ENCODE measurements at regions not wholly inside any gene's neighbourhood (a gene's known extent, or its start where the extent isn't known, plus 50 kb on each side); places are given as distances from the start of the nearest gene placed in this dataset.

DNA sequence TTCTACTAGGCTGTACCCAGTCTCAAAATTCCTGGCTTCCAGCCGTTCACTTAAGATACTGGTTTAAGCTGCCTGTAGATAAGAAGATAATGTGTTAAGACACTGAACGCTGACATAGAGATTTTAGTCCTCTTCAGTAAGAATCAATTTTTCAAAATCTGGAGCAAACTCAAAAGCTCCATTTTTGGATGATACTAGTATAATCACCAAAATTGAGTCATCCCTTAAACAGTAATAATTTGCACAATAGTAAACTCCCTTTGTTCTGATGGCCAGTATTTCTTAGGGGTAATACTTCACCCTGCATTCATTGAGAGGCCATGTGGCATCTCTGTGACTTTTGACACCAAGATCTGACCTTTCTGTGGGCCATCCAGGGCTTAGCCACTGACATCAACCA lies 299.8 kb upstream of the USP25 start:
- peaks cover 6% of the 10 kb centered on the region for H3K4me1 ChIP-seq (ENCODE audit: control insufficient read depth, insufficient read depth, low read length)
- H3K9me3 ChIP-seq (ENCODE audit: control insufficient read depth, insufficient read depth, low read length), result no peaks in the 10 kb centered on the region
- no peak overlapping the region for H3K4me3 ChIP-seq (ENCODE audit: low read depth, low read length)
- H3K9ac ChIP-seq (ENCODE audit: low read depth, low read length), result no peak overlapping the region
- no peaks in the 10 kb centered on the region for H3K27me3 ChIP-seq (ENCODE audit: control insufficient read depth, insufficient read depth, low read length)
- no peaks in the 10 kb centered on the region for H3K36me3 ChIP-seq (ENCODE audit: control insufficient read depth, insufficient read depth, low read length)

DNA sequence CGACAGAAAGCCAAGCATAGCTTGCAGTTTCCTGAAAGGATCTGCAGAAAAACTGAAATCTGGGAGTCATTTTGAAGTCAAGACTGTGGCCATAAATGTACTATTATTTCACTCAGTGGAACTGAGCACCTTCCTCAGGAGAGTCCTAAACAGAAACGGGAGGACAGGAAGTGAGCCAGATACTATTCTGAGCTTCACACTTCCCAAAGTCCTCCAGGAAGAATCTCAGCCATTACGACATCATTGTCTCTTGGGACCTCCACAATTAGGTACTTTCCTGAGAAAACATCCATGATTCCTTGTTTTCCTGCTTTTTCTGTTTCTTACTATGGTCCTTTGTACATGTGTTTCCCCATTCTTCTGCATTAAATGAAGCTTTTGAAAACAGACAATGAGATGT lies 299.2 kb upstream of the USP25 start:
- H3K9me3 ChIP-seq (ENCODE audit: control insufficient read depth, insufficient read depth, low read length), result no peaks in the 10 kb centered on the region
- no peak overlapping the region for H3K4me3 ChIP-seq (ENCODE audit: low read depth, low read length)
- H3K4me1 ChIP-seq (ENCODE audit: control insufficient read depth, insufficient read depth, low read length), result peaks cover 2% of the 10 kb centered on the region
- no peak overlapping the region for H3K9ac ChIP-seq (ENCODE audit: low read depth, low read length)
- no peaks in the 10 kb centered on the region for H3K36me3 ChIP-seq (ENCODE audit: control insufficient read depth, insufficient read depth, low read length)
- H3K27me3 ChIP-seq (ENCODE audit: control insufficient read depth, insufficient read depth, low read length), result no peaks in the 10 kb centered on the region

GRCh38 chr21:15431053-15431452 lies 298.7 kb upstream of the USP25 start:
- H3K9me3 ChIP-seq (ENCODE audit: control insufficient read depth, insufficient read depth, low read length), result no peaks in the 10 kb centered on the region
- H3K4me1 ChIP-seq (ENCODE audit: control insufficient read depth, insufficient read depth, low read length), result no peaks in the 10 kb centered on the region
- no peaks in the 10 kb centered on the region for H3K27me3 ChIP-seq (ENCODE audit: control insufficient read depth, insufficient read depth, low read length)
- H3K36me3 ChIP-seq (ENCODE audit: control insufficient read depth, insufficient read depth, low read length), result no peaks in the 10 kb centered on the region
- H3K9ac ChIP-seq (ENCODE audit: low read depth, low read length), result no peak overlapping the region
- no peak overlapping the region for H3K4me3 ChIP-seq (ENCODE audit: low read depth, low read length)

- Histone ChIP-seq H3K36me3 (ENCODE audit: control insufficient read depth, insufficient read depth, low read length) (no peaks in the 10 kb centered on the region), H3K4me1 (ENCODE audit: control insufficient read depth, insufficient read depth, low read length) (peaks cover 4% of the 10 kb centered on the region), H3K4me3 (ENCODE audit: low read depth, low read length) (no peak overlapping the region), H3K27me3 (ENCODE audit: control insufficient read depth, insufficient read depth, low read length) (no peaks in the 10 kb centered on the region), H3K9me3 (ENCODE audit: control insufficient read depth, insufficient read depth, low read length) (no peaks in the 10 kb centered on the region), H3K9ac (ENCODE audit: low read depth, low read length) (no peak overlapping the region)
Observed at GRCh38 chr21:15433091-15433490, 296.7 kb upstream of the USP25 start.

DNA sequence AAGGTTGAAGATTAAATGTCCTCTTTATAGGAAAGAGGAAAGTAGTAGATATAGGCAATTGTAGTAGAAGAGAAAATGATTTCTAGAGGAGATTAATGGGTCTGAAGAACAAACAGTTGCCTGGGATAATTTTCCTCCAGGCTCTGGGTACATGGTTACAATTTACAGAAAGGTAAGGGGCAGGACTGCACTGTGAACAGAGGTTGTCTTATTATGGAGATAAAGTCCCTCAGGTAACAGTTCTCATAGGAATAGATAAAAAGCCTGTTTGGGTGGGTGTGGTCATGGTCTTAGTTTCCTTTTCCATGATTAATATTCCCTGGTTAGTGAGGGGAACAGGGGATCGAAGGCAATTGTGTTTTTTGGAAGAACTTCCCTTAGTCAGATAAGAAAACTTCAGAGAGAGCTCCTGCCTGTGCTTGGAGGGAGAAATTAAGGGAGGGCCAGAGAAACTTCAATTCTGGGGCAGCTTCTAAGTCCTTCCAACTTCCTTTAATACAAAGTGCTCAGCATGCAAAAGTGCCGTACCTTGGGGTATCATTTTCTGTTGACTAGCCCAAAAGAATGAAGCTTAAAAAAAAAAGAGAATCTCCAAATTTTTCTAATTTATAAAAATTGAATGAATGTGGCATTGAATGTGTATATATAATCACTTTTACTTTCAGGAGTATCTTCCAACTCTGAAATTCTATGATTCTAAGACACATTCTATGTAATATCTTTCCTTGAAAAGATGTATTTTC lies 295.4 kb upstream of the USP25 start:
- H3K27me3 ChIP-seq (ENCODE audit: control insufficient read depth, insufficient read depth, low read length), result no peaks in the 10 kb centered on the region
- peaks cover 4% of the 10 kb centered on the region for H3K4me1 ChIP-seq (ENCODE audit: control insufficient read depth, insufficient read depth, low read length)
- no peak overlapping the region for H3K4me3 ChIP-seq (ENCODE audit: low read depth, low read length)
- no peak overlapping the region for H3K9ac ChIP-seq (ENCODE audit: low read depth, low read length)
- no peaks in the 10 kb centered on the region for H3K36me3 ChIP-seq (ENCODE audit: control insufficient read depth, insufficient read depth, low read length)
- no peaks in the 10 kb centered on the region for H3K9me3 ChIP-seq (ENCODE audit: control insufficient read depth, insufficient read depth, low read length)

DNA sequence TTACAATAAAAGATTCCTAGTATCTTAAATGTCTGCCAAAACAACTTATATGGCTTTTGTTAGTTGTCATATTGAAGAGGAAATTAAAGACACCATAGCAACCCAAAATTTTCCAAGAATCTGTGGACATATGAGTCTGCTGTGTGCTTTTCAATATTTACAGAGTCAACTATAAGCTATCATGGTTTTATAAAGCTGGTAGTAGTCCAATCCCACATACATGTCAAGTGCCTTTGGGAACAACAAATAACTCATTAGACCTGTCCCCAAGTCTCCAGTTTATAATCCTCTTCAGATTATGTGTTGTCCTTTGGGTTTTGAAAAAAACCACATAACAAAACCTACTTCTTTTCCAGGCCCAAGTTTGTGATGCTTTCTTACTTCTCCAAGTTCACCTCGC lies 293.8 kb upstream of the USP25 start:
- H3K36me3 ChIP-seq (ENCODE audit: control insufficient read depth, insufficient read depth, low read length), result no peaks in the 10 kb centered on the region
- no peak overlapping the region for H3K4me3 ChIP-seq (ENCODE audit: low read depth, low read length)
- H3K4me1 ChIP-seq (ENCODE audit: control insufficient read depth, insufficient read depth, low read length), result peaks cover 7% of the 10 kb centered on the region
- H3K9me3 ChIP-seq (ENCODE audit: control insufficient read depth, insufficient read depth, low read length), result no peaks in the 10 kb centered on the region
- no peaks in the 10 kb centered on the region for H3K27me3 ChIP-seq (ENCODE audit: control insufficient read depth, insufficient read depth, low read length)
- no peak overlapping the region for H3K9ac ChIP-seq (ENCODE audit: low read depth, low read length)

- H3K27me3 ChIP-seq (ENCODE audit: control insufficient read depth, insufficient read depth, low read length), result no peaks in the 10 kb centered on the region
- H3K36me3 ChIP-seq (ENCODE audit: control insufficient read depth, insufficient read depth, low read length), result no peaks in the 10 kb centered on the region
- H3K4me1 ChIP-seq (ENCODE audit: control insufficient read depth, insufficient read depth, low read length), result peaks cover 12% of the 10 kb centered on the region
- H3K9me3 ChIP-seq (ENCODE audit: control insufficient read depth, insufficient read depth, low read length), result no peaks in the 10 kb centered on the region
- H3K9ac ChIP-seq (ENCODE audit: low read depth, low read length), result no peak overlapping the region
- H3K4me3 ChIP-seq (ENCODE audit: low read depth, low read length), result no peak overlapping the region
Observed at GRCh38 chr21:15437883-15438282, 291.9 kb upstream of the USP25 start.

DNA sequence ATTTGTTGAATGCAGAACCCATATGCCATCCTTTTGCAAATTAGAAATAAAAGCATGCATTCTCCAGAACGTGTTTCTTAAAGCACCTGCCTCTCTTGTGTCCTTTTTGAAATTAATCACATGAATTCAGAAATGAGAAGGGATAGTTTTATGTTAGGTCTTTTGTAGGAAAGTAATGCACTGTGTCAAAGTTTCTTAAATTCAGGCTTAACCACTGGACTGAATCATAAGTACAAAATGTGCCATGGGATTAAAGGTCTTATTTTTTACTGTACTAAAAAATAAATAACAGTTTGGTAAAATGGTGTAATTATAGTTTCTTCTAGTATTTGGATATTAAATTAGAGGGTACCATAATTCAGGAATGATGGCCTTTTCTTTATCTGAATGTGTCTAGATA lies 290.1 kb upstream of the USP25 start:
- Histone ChIP-seq H3K27me3 (ENCODE audit: control insufficient read depth, insufficient read depth, low read length) (no peaks in the 10 kb centered on the region), H3K36me3 (ENCODE audit: control insufficient read depth, insufficient read depth, low read length) (no peaks in the 10 kb centered on the region), H3K4me3 (ENCODE audit: low read depth, low read length) (no peak overlapping the region), H3K4me1 (ENCODE audit: control insufficient read depth, insufficient read depth, low read length) (peaks cover 21% of the 10 kb centered on the region), H3K9me3 (ENCODE audit: control insufficient read depth, insufficient read depth, low read length) (no peaks in the 10 kb centered on the region), H3K9ac (ENCODE audit: low read depth, low read length) (no peak overlapping the region)

GRCh38 chr21:15441060-15441493 lies 288.7 kb upstream of the USP25 start:
- Histone ChIP-seq H3K4me3 (ENCODE audit: low read depth, low read length) (no peak overlapping the region), H3K9ac (ENCODE audit: low read depth, low read length) (no peak overlapping the region), H3K27me3 (ENCODE audit: control insufficient read depth, insufficient read depth, low read length) (no peaks in the 10 kb centered on the region), H3K36me3 (ENCODE audit: control insufficient read depth, insufficient read depth, low read length) (no peaks in the 10 kb centered on the region), H3K9me3 (ENCODE audit: control insufficient read depth, insufficient read depth, low read length) (no peaks in the 10 kb centered on the region), H3K4me1 (ENCODE audit: control insufficient read depth, insufficient read depth, low read length) (peaks cover 27% of the 10 kb centered on the region)

GRCh38 chr21:15441992-15442391 lies 287.8 kb upstream of the USP25 start:
- Histone ChIP-seq H3K4me3 (ENCODE audit: low read depth, low read length) (no peak overlapping the region), H3K9me3 (ENCODE audit: control insufficient read depth, insufficient read depth, low read length) (no peaks in the 10 kb centered on the region), H3K36me3 (ENCODE audit: control insufficient read depth, insufficient read depth, low read length) (no peaks in the 10 kb centered on the region), H3K9ac (ENCODE audit: low read depth, low read length) (no peak overlapping the region), H3K27me3 (ENCODE audit: control insufficient read depth, insufficient read depth, low read length) (no peaks in the 10 kb centered on the region), H3K4me1 (ENCODE audit: control insufficient read depth, insufficient read depth, low read length) (peaks cover 28% of the 10 kb centered on the region)

- Histone ChIP-seq H3K9ac (ENCODE audit: low read depth, low read length) (no peak overlapping the region), H3K27me3 (ENCODE audit: control insufficient read depth, insufficient read depth, low read length) (no peaks in the 10 kb centered on the region), H3K36me3 (ENCODE audit: control insufficient read depth, insufficient read depth, low read length) (no peaks in the 10 kb centered on the region), H3K4me3 (ENCODE audit: low read depth, low read length) (no peak overlapping the region), H3K4me1 (ENCODE audit: control insufficient read depth, insufficient read depth, low read length) (peaks cover 26% of the 10 kb centered on the region), H3K9me3 (ENCODE audit: control insufficient read depth, insufficient read depth, low read length) (no peaks in the 10 kb centered on the region)
Observed at GRCh38 chr21:15442743-15443469, 286.9 kb upstream of the USP25 start.

DNA sequence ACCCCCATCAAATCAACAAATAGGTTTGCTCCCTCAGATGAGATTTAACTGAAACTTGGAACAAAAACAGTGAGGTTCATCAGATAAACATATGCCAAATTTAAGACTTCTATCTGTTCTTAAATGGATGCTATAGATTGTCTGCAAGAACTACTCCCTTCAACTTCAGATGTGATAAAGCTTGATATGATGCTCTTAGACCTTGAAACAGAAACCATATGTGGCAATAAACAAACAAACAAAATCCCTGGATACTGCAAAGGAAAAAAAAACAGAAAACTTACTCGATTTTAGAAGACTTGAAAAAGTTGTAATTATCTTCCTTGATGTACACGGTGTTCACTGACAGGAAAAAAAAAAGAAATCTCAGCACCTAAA lies 286.1 kb upstream of the USP25 start:
- no peaks in the 10 kb centered on the region for H3K9me3 ChIP-seq (ENCODE audit: control insufficient read depth, insufficient read depth, low read length)
- H3K27me3 ChIP-seq (ENCODE audit: control insufficient read depth, insufficient read depth, low read length), result no peaks in the 10 kb centered on the region
- H3K9ac ChIP-seq (ENCODE audit: low read depth, low read length), result no peak overlapping the region
- H3K4me3 ChIP-seq (ENCODE audit: low read depth, low read length), result no peak overlapping the region
- peaks cover 24% of the 10 kb centered on the region for H3K4me1 ChIP-seq (ENCODE audit: control insufficient read depth, insufficient read depth, low read length)
- no peaks in the 10 kb centered on the region for H3K36me3 ChIP-seq (ENCODE audit: control insufficient read depth, insufficient read depth, low read length)
